Right atrium auricular region (tissue), 2 donors: ENCODE measurements at regions not wholly inside any gene's neighbourhood (a gene's known extent, or its start where the extent isn't known, plus 50 kb on each side); places are given as distances from the start of the nearest gene placed in this dataset.
"Not testable (repeated sequence)": the region's sequence is repeated elsewhere in the genome, so short reads cannot be mapped to it uniquely, and the experiment has no call there.

Experiments used
- DNase-seq: peaks from one replicate; pipeline ENCODE4 v3.0.0-alpha.2; 2019; ENCODE audit warnings: low spot score
- H3K27ac ChIP-seq, 2 donors: fragments of 200-600 bp; sonication (generic); 1 replicate in 1 of 2; 2 replicates in 1 of 2; pipeline ENCODE4 v1.5.1; 2016 to 2019
- H3K27me3 ChIP-seq, 2 donors: fragments of 200-600 bp; sonication (generic); one replicate each; pipeline versions ENCODE4 v1.5.1 to v1.6.0; 2017 to 2019
- H3K36me3 ChIP-seq: fragments of 200-600 bp; sonication (generic); one replicate; pipeline ENCODE4 v1.5.1; 2016
- H3K4me1 ChIP-seq, 2 donors: fragments of 200-600 bp; sonication (generic); one replicate each; pipeline versions ENCODE4 v1.5.1 to v1.6.0; 2017 to 2019
- H3K4me3 ChIP-seq, 2 donors: fragments of 200-600 bp; sonication (generic); 1 replicate in 1 of 2; 2 replicates in 1 of 2; pipeline ENCODE4 v1.5.1; 2017 to 2019; ENCODE audit warnings: mild to moderate bottlenecking in 1 of 2, moderate library complexity in 1 of 2
- H3K9me3 ChIP-seq, 2 donors: fragments of 200-600 bp; sonication (generic); one replicate each; pipeline ENCODE4 v1.5.1; 2019
- TF ChIP-seq, protein P1 (sequence below), 2 donors: fragments of 200-600 bp; sonication (generic); IDR thresholded peaks; one replicate each; pipeline ENCODE4 v1.5.1; 2019; ENCODE audit warnings: antibody characterized with exemption in 2 of 2

DNA sequence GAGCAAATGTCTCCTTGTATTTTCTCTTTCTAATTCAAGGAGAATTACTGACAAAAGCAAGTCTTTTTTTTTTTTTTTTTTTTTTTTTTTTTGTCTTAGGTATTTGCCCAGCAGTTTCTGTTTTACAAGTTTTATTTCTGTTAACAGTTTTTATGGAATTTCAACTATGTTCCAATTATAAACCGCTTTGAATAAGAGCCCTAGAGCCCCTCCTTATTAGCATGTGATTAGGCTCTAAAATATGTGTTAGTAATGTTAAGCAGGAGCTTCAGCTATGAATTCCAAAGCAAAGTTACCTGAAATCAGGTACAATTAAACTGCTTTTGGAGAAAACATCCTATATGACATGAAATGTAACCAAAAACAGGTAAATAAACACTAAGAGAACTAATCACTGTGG lies 997.0 kb upstream of the POT1 start:
- Histone ChIP-seq H3K4me3 (no peak overlapping the region), H3K27me3 (no peaks in the 10 kb centered on the region), H3K27ac (no peak overlapping the region), H3K9me3 (no peaks in the 10 kb centered on the region), H3K4me1 (no peaks in the 10 kb centered on the region), H3K36me3 (no peaks in the 10 kb centered on the region)
- TF ChIP-seq, protein P1, sequence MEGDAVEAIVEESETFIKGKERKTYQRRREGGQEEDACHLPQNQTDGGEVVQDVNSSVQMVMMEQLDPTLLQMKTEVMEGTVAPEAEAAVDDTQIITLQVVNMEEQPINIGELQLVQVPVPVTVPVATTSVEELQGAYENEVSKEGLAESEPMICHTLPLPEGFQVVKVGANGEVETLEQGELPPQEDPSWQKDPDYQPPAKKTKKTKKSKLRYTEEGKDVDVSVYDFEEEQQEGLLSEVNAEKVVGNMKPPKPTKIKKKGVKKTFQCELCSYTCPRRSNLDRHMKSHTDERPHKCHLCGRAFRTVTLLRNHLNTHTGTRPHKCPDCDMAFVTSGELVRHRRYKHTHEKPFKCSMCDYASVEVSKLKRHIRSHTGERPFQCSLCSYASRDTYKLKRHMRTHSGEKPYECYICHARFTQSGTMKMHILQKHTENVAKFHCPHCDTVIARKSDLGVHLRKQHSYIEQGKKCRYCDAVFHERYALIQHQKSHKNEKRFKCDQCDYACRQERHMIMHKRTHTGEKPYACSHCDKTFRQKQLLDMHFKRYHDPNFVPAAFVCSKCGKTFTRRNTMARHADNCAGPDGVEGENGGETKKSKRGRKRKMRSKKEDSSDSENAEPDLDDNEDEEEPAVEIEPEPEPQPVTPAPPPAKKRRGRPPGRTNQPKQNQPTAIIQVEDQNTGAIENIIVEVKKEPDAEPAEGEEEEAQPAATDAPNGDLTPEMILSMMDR (IDR thresholded peaks at IDR 0.05), result no peak
- no peak for DNase-seq

DNA sequence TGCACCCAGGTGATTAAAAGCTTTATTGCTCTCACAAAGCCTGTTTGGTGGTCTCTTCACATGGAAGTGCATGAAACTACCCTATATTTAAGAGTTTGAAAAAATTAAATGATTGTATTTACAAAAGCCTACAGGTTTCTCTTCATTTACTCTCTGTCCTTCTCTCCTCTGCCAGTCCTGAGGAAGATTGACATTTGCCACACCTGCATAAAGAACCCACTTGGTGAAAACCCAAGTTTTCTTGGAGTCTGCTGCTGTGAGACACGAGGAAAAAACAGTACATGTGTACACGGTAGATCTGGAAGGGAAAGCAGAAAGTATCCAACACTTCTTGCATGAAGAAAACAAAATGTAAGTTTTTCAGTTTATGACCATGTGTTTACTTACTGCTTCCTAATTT lies 994.4 kb upstream of the POT1 start:
- DNase-seq, result no peak
- Histone ChIP-seq H3K4me3 (no peak overlapping the region), H3K36me3 (no peaks in the 10 kb centered on the region), H3K27me3 (no peaks in the 10 kb centered on the region), H3K9me3 (no peaks in the 10 kb centered on the region), H3K27ac (no peak overlapping the region), H3K4me1 (no peaks in the 10 kb centered on the region)
- TF ChIP-seq, protein P1 (IDR thresholded peaks at IDR 0.05), result no peak

DNA sequence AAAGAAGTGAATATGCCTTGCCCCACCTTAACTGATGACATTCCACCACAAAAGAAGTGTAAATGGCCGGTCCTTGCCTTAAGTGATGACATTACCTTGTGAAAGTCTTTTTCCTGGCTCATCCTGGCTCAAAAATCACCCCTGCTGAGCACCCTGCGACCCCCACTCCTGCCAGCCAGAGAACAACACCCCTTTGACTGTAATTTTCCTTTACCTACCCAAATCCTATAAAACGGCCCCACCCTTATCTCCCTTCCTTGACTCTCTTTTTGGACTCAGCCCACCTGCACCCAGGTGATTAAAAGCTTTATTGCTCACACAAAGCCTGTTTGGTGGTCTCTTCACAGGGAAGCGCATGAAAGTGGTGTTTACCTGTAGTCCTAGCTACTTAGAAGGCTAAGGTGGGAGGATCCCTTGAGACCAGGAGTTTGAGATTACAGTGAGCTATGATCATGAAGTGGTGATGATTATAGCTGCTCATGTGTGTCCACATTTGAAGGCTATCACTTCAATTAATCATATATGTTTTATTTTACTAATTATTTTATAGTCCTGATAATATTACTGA lies 985.8 kb upstream of the POT1 start:
- not testable (repeated sequence) for H3K4me3 ChIP-seq, H3K27me3 ChIP-seq, DNase-seq, H3K36me3 ChIP-seq, H3K9me3 ChIP-seq, H3K27ac ChIP-seq, H3K4me1 ChIP-seq

DNA sequence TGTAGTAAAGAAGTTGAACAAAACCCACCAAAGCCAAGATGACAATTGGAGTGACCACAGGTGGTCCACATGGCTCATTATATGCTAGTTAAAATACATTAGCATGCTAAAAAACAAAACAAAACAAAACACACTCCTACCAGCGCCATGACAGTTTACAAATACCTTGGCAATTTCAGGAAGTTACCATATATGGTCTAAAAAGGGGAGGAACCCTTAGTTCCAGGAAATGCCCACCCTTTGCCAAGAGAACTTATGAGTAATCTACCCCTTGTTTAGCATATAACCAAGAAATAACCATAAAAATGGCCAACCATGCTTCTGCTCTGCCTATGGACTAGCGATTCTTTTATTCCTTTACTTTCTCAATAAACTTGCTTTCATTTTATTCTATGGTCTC lies 979.1 kb upstream of the POT1 start:
- no peak for DNase-seq
- H3K27ac ChIP-seq, result no peak overlapping the region
- H3K36me3 ChIP-seq, result no peaks in the 10 kb centered on the region
- TF ChIP-seq, protein P1 (IDR thresholded peaks at IDR 0.05), result no peak
- no peaks in the 10 kb centered on the region for H3K27me3 ChIP-seq
- H3K9me3 ChIP-seq, result no peaks in the 10 kb centered on the region
- H3K4me3 ChIP-seq, result no peak overlapping the region
- no peaks in the 10 kb centered on the region for H3K4me1 ChIP-seq

DNA sequence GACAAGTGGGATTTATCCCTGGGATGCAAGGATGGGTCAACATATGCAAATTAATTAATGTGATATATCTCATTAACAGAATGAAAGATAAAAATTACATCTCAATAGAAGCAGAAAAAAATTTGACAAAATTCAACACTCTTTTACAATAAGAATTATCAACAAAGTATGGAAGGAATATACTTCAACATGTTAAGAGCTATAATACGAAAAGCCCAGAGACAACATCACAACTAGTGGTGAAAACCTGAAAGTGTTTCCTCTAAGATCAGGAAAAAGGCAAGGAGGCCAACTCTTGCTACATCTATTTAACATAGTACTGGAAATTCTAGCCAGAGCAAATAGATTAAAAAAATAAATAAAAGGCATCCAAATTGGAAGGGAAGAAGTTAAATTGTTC lies 970.0 kb upstream of the POT1 start:
- Histone ChIP-seq H3K9me3 (no peaks in the 10 kb centered on the region), H3K4me3 (no peak overlapping the region), H3K4me1 (no peaks in the 10 kb centered on the region), H3K36me3 (no peaks in the 10 kb centered on the region), H3K27me3 (no peaks in the 10 kb centered on the region), H3K27ac (no peak overlapping the region)
- DNase-seq, result no peak
- TF ChIP-seq, protein P1 (IDR thresholded peaks at IDR 0.05), result no peak

DNA sequence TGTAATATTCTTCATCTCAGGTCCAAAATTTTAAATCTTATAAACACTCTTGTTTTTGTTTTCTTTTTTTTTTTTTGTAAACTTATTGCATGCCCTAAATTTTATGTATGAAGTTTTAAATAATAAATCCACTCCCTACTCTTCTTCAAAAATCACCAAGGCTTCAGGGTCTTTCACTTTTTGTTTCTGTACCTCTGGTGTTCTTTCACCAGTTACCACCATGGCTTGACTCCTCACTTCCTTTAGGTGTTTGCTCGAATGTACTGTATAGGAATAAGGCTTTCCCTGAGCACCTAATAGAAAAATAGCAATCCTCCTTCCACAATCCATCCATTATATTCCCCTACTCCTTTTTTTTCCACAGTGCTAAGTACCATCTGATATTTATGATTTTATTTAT lies 962.8 kb upstream of the POT1 start:
- Histone ChIP-seq H3K9me3 (no peaks in the 10 kb centered on the region), H3K4me1 (no peaks in the 10 kb centered on the region), H3K27me3 (no peaks in the 10 kb centered on the region), H3K4me3 (no peak overlapping the region), H3K27ac (no peak overlapping the region), H3K36me3 (no peaks in the 10 kb centered on the region)
- TF ChIP-seq, protein P1 (IDR thresholded peaks at IDR 0.05), result no peak
- DNase-seq, result no peak
